Transverse colon (tissue), 4 donors: ENCODE measurements at regions not wholly inside any gene's neighbourhood (a gene's known extent, or its start where the extent isn't known, plus 50 kb on each side); places are given as distances from the start of the nearest gene placed in this dataset.

Source experiments
- EP300 ChIP-seq: sonication (generic); formaldehyde crosslinking; IDR thresholded peaks from one replicate; pipeline ENCODE4 v1.6.1; 2017; ENCODE audit warnings: antibody characterized with exemption, low read depth
- POLR2A ChIP-seq: fragments of 450-650 bp; IDR thresholded peaks from one replicate; pipeline ENCODE4 v1.6.1; 2016; ENCODE audit warnings: antibody characterized with exemption, mild to moderate bottlenecking, moderate library complexity
- POLR2AphosphoS5 ChIP-seq, 3 donors: sonication (generic); formaldehyde crosslinking; IDR thresholded peaks; one replicate each; pipeline ENCODE4 v1.6.1; 2016; ENCODE audit warnings: antibody characterized with exemption in 3 of 3
- TF ChIP-seq, protein P1 (sequence below), 5 experiments: fragments of 200-600 bp in 3 of 5; fragments of 450-650 bp in 2 of 5; sonication (generic) in 3 of 5; IDR thresholded peaks; 1 replicate in 2 of 5; 2 replicates in 3 of 5; pipeline ENCODE4 v1.5.1; 2016 to 2017; ENCODE audit warnings: antibody characterized with exemption in 5 of 5, inconsistent platforms in 3 of 5, mild to moderate bottlenecking in 2 of 5, moderate library complexity in 1 of 5

DNA sequence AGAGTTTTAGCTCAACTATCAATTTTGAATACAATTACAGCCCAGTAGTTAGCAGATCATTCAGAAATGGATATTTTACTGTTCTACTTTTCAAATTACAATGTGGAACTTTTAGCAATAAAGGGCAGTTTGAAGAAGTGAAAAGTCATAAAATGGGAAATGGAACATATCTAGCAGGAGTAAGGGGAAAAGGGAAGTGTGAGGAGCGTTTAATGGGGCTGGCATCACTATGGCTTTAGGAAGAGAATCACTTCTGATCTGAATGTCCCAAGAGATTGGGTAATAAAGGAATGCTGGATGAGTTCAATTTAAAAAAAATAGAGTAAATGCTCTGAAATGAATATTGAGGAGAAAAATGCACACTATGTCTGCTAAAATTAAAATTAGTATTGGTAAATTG is 77.4 kb downstream of the ATPSCKMT start:
- TF ChIP-seq EP300: no peak
- TF ChIP-seq POLR2A: no peak
- TF ChIP-seq, protein P1, sequence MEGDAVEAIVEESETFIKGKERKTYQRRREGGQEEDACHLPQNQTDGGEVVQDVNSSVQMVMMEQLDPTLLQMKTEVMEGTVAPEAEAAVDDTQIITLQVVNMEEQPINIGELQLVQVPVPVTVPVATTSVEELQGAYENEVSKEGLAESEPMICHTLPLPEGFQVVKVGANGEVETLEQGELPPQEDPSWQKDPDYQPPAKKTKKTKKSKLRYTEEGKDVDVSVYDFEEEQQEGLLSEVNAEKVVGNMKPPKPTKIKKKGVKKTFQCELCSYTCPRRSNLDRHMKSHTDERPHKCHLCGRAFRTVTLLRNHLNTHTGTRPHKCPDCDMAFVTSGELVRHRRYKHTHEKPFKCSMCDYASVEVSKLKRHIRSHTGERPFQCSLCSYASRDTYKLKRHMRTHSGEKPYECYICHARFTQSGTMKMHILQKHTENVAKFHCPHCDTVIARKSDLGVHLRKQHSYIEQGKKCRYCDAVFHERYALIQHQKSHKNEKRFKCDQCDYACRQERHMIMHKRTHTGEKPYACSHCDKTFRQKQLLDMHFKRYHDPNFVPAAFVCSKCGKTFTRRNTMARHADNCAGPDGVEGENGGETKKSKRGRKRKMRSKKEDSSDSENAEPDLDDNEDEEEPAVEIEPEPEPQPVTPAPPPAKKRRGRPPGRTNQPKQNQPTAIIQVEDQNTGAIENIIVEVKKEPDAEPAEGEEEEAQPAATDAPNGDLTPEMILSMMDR (IDR thresholded peaks at IDR 0.05): no peak
- TF ChIP-seq POLR2AphosphoS5 (IDR thresholded peaks at IDR 0.05): no peak
